HG03196 (cell line): ENCODE measurements at regions not wholly inside any gene's neighbourhood (a gene's known extent, or its start where the extent isn't known, plus 50 kb on each side); places are given as distances from the start of the nearest gene placed in this dataset.
"Not testable (repeated sequence)": the region's sequence is repeated elsewhere in the genome, so short reads cannot be mapped to it uniquely, and the experiment has no call there.

Experiments
- ATAC-seq: cut with Tn5 transposase; IDR thresholded peaks from one replicate; pipeline ENCODE4 v1.9.1; 2021; ENCODE audit not compliant: unreplicated experiment

- no peak for ATAC-seq
Observed at GRCh38 chr12:22808860-22809259, 183.9 kb downstream of the ETNK1 start.

GRCh38 chr12:22810036-22810435 is 185.1 kb downstream of the ETNK1 start:
- no peak for ATAC-seq

GRCh38 chr12:22812531-22812930 is 187.6 kb downstream of the ETNK1 start:
- ATAC-seq: no peak

- no peak for ATAC-seq
Observed at GRCh38 chr12:22821985-22822384, 197.0 kb downstream of the ETNK1 start.

- no peak for ATAC-seq
Observed at GRCh38 chr12:22826026-22826425, 201.1 kb downstream of the ETNK1 start.

- not testable (repeated sequence) for ATAC-seq
Observed at GRCh38 chr12:22826446-22826981, 201.5 kb downstream of the ETNK1 start.

- ATAC-seq: no peak
Observed at GRCh38 chr12:22828066-22828465, 203.1 kb downstream of the ETNK1 start.

- no peak for ATAC-seq
Observed at GRCh38 chr12:22835431-22835830, 210.5 kb downstream of the ETNK1 start.

GRCh38 chr12:22850185-22850584 is 225.2 kb downstream of the ETNK1 start:
- no peak for ATAC-seq

- no peak for ATAC-seq
Observed at GRCh38 chr12:22851532-22851931, 226.6 kb downstream of the ETNK1 start.

- ATAC-seq: no peak
Observed at GRCh38 chr12:22855456-22855855, 230.5 kb downstream of the ETNK1 start.

- no peak for ATAC-seq
Observed at GRCh38 chr12:22856178-22856577, 231.2 kb downstream of the ETNK1 start.

GRCh38 chr12:22858849-22859570 is 234.0 kb downstream of the ETNK1 start:
- ATAC-seq: no peak

GRCh38 chr12:22860926-22861325 is 236.0 kb downstream of the ETNK1 start:
- no peak for ATAC-seq

GRCh38 chr12:22865822-22866221 is 240.9 kb downstream of the ETNK1 start:
- ATAC-seq: no peak

- ATAC-seq: no peak
Observed at GRCh38 chr12:22866406-22866805, 241.4 kb downstream of the ETNK1 start.

- ATAC-seq: no peak
Observed at GRCh38 chr12:22874151-22874550, 249.2 kb downstream of the ETNK1 start.

GRCh38 chr12:22876262-22876661 is 251.3 kb downstream of the ETNK1 start:
- no peak for ATAC-seq

GRCh38 chr12:22879203-22879602 is 254.2 kb downstream of the ETNK1 start:
- ATAC-seq: no peak

GRCh38 chr12:22880331-22880730 is 255.4 kb downstream of the ETNK1 start:
- no peak for ATAC-seq

- no peak for ATAC-seq
Observed at GRCh38 chr12:22880807-22881206, 255.8 kb downstream of the ETNK1 start.

- ATAC-seq: no peak
Observed at GRCh38 chr12:22881878-22882385, 257.0 kb downstream of the ETNK1 start.

GRCh38 chr12:22882559-22882958 is 257.6 kb downstream of the ETNK1 start:
- ATAC-seq: no peak
